ENCODE measurements at regions not wholly inside any gene's neighbourhood (a gene's known extent, or its start where the extent isn't known, plus 50 kb on each side); places are given as distances from the start of the nearest gene placed in this dataset.

DNA sequence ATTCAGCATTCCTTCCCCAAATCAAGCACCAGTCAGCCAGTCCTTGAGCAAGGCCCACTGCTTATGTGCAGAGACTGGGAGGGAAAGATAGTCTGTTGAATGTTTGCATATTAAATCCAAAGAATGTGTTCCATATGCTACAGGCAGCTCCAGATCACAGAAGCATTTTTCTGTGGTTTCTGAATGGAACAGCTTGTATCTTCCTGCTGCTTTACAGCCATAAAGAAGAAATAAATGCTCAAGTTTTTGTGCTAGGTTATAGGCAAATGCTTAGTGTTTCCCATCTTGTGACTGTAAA lies 310.3 kb downstream of the TRIM36 start:
- no peak for TF ChIP-seq POLR2A (IDR thresholded peaks at IDR 0.05; ENCODE audit: borderline replicate concordance, extremely low read depth, insufficient read depth, insufficient read length)
- no peak for TF ChIP-seq POLR2AphosphoS5 (IDR thresholded peaks at IDR 0.05; ENCODE audit: low read depth, low read length)
- TF ChIP-seq, protein P1, sequence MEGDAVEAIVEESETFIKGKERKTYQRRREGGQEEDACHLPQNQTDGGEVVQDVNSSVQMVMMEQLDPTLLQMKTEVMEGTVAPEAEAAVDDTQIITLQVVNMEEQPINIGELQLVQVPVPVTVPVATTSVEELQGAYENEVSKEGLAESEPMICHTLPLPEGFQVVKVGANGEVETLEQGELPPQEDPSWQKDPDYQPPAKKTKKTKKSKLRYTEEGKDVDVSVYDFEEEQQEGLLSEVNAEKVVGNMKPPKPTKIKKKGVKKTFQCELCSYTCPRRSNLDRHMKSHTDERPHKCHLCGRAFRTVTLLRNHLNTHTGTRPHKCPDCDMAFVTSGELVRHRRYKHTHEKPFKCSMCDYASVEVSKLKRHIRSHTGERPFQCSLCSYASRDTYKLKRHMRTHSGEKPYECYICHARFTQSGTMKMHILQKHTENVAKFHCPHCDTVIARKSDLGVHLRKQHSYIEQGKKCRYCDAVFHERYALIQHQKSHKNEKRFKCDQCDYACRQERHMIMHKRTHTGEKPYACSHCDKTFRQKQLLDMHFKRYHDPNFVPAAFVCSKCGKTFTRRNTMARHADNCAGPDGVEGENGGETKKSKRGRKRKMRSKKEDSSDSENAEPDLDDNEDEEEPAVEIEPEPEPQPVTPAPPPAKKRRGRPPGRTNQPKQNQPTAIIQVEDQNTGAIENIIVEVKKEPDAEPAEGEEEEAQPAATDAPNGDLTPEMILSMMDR (IDR thresholded peaks at IDR 0.05 in 2 of 3, conservative IDR thresholded peaks at IDR 0.05 in 1 of 3; ENCODE audit: borderline replicate concordance in 1 of 3, insufficient read depth in 1 of 3, low read depth in 2 of 3, low read length in 2 of 3) = no peak
- no peak for TF ChIP-seq EZH2phosphoT487 (IDR thresholded peaks at IDR 0.05; ENCODE audit: borderline replicate concordance)
- no peak for TF ChIP-seq CBX3 (IDR thresholded peaks at IDR 0.05; ENCODE audit: low read depth)
- TF ChIP-seq ZNF274 (IDR thresholded peaks at IDR 0.05; ENCODE audit: low read depth, low read length) = no peak
- TF ChIP-seq, protein P2, sequence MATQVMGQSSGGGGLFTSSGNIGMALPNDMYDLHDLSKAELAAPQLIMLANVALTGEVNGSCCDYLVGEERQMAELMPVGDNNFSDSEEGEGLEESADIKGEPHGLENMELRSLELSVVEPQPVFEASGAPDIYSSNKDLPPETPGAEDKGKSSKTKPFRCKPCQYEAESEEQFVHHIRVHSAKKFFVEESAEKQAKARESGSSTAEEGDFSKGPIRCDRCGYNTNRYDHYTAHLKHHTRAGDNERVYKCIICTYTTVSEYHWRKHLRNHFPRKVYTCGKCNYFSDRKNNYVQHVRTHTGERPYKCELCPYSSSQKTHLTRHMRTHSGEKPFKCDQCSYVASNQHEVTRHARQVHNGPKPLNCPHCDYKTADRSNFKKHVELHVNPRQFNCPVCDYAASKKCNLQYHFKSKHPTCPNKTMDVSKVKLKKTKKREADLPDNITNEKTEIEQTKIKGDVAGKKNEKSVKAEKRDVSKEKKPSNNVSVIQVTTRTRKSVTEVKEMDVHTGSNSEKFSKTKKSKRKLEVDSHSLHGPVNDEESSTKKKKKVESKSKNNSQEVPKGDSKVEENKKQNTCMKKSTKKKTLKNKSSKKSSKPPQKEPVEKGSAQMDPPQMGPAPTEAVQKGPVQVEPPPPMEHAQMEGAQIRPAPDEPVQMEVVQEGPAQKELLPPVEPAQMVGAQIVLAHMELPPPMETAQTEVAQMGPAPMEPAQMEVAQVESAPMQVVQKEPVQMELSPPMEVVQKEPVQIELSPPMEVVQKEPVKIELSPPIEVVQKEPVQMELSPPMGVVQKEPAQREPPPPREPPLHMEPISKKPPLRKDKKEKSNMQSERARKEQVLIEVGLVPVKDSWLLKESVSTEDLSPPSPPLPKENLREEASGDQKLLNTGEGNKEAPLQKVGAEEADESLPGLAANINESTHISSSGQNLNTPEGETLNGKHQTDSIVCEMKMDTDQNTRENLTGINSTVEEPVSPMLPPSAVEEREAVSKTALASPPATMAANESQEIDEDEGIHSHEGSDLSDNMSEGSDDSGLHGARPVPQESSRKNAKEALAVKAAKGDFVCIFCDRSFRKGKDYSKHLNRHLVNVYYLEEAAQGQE (IDR thresholded peaks at IDR 0.05; ENCODE audit: low read depth) = no peak
- TF ChIP-seq, protein P3, sequence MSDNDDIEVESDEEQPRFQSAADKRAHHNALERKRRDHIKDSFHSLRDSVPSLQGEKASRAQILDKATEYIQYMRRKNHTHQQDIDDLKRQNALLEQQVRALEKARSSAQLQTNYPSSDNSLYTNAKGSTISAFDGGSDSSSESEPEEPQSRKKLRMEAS (IDR thresholded peaks at IDR 0.05) = no peak
- no peak for TF ChIP-seq EZH2 (IDR thresholded peaks at IDR 0.05)
